OCI-LY3 (cell line): ENCODE measurements at regions not wholly inside any gene's neighbourhood (a gene's known extent, or its start where the extent isn't known, plus 50 kb on each side); places are given as distances from the start of the nearest gene placed in this dataset.

ENCODE experiments used
- H2AFZ ChIP-seq: fragments of 200-600, 300-600 bp; shearing (Covaris generic); 2 replicates; pipeline ENCODE4 v1.6.0; 2014; ENCODE audit warnings: antibody characterized with exemption, low read depth, low read length
- H3K27ac ChIP-seq: fragments of 200-600, 300-600 bp; sonication (generic); 2 replicates; pipeline ENCODE4 v1.5.1; 2014; ENCODE audit warnings: mild to moderate bottlenecking, low read length, moderate library complexity, mixed read lengths
- H3K27me3 ChIP-seq: fragments of 200-600, 300-600 bp; sonication (generic); 2 replicates; pipeline ENCODE4 v1.6.1; 2014; ENCODE audit warnings: low read depth, low read length, mixed read lengths
- H3K36me3 ChIP-seq: fragments of 200-600, 300-600 bp; sonication (generic); replicated peaks from 2 replicates; pipeline ENCODE3; 2014; ENCODE audit warnings: low read depth, low read length, mixed read lengths
- H3K4me1 ChIP-seq: fragments of 300-600, 200-600 bp; sonication (generic); 2 replicates; pipeline ENCODE4 v1.6.1; 2014; ENCODE audit warnings: low read length, mixed read lengths
- H3K4me2 ChIP-seq: fragments of 200-600, 300-600 bp; sonication (generic); 2 replicates; pipeline ENCODE4 v1.6.1; 2014; ENCODE audit warnings: low read length, mixed read lengths
- H3K4me3 ChIP-seq: fragments of 300-600, 200-600 bp; sonication (generic); 2 replicates; pipeline ENCODE4 v1.5.1; 2014; ENCODE audit warnings: antibody characterized with exemption, mild to moderate bottlenecking, low read length, moderate library complexity
- H3K79me2 ChIP-seq: fragments of 300-600, 200-600 bp; shearing (Covaris generic); 2 replicates; pipeline ENCODE4 v1.6.1; 2014; ENCODE audit warnings: mild to moderate bottlenecking, low read length, mixed read lengths
- H3K9ac ChIP-seq: fragments of 300-600, 200-600 bp; shearing (Covaris generic); 2 replicates; pipeline ENCODE4 v1.6.0; 2014; ENCODE audit warnings: mild to moderate bottlenecking, low read length, moderate library complexity
- H3K9me3 ChIP-seq: fragments of 200-600, 300-600 bp; shearing (Covaris generic); 2 replicates; pipeline ENCODE4 v1.6.1; 2014; ENCODE audit warnings: low read length, mixed read lengths; ENCODE audit not compliant: insufficient read depth
- H4K20me1 ChIP-seq: fragments of 200-600, 300-600 bp; sonication (generic); 2 replicates; pipeline ENCODE4 v1.6.1; 2016; ENCODE audit warnings: low read length, mixed read lengths; ENCODE audit not compliant: insufficient read depth
- EZH2phosphoT487 ChIP-seq: fragments of 200-600 bp; shearing (Covaris generic); IDR thresholded peaks from 2 replicates; pipeline ENCODE4 v1.6.1; 2018; ENCODE audit warnings: antibody characterized with exemption, mixed run types, low read depth
- TF ChIP-seq, protein P1 (sequence below): fragments of 200-600, 300-600 bp; sonication (generic); IDR thresholded peaks from 2 replicates; pipeline ENCODE4 v1.5.1; 2014; ENCODE audit warnings: antibody characterized with exemption, low read length, low read depth

DNA sequence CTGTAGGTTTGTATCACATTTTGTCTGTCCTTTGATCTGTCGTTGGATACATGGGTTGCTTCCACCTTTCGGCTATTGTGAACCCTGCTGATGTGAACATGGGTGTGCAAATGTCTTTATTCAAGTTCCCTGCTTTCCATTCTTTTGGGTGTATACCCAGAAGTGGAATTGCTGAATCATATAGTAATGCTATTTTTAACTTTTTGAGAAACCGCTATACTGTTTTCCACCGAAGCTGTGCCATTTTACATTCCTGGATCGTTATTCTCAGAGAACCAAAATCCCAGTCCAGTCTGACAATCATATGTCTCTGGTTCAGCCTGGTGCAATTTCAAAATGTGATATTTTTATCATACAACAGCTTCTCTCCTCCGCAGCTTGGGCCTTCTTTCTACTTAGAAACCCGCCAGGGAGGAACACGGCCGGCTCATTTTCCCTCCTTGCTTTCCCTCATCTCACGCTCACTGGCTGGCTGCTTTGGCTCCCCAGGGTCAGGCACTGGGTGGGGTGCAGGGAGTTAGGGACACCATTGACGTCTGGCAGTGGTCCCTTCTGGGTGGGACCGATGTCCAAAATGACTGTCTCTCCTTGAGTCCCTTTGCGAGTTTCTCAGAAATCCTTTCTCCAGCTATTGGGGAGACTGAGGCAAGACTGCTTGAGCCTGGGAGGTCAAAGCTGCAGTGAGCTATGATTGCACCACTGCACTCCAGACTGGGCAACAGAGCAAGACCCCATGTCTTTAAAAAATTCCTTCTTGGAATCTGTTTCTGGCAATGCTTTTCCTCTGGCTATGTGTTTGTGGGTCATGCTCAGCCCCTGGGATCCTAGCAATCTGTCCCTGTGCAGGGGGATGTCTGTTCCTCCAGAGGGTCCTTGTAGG, 73.5 kb upstream of the AKT3 start:
- no peak overlapping the region for H3K9ac ChIP-seq
- peaks cover 58% of the 10 kb centered on the region for H3K27me3 ChIP-seq
- H4K20me1 ChIP-seq: no peaks in the 10 kb centered on the region
- H3K79me2 ChIP-seq: no peaks in the 10 kb centered on the region
- H3K36me3 ChIP-seq: no peaks in the 10 kb centered on the region
- no peaks in the 10 kb centered on the region for H3K9me3 ChIP-seq
- no peak overlapping the region for H2AFZ ChIP-seq
- H3K27ac ChIP-seq: no peak overlapping the region
- H3K4me1 ChIP-seq: no peaks in the 10 kb centered on the region
- no peak overlapping the region for H3K4me2 ChIP-seq
- no peak for TF ChIP-seq EZH2phosphoT487
- TF ChIP-seq, protein P1, sequence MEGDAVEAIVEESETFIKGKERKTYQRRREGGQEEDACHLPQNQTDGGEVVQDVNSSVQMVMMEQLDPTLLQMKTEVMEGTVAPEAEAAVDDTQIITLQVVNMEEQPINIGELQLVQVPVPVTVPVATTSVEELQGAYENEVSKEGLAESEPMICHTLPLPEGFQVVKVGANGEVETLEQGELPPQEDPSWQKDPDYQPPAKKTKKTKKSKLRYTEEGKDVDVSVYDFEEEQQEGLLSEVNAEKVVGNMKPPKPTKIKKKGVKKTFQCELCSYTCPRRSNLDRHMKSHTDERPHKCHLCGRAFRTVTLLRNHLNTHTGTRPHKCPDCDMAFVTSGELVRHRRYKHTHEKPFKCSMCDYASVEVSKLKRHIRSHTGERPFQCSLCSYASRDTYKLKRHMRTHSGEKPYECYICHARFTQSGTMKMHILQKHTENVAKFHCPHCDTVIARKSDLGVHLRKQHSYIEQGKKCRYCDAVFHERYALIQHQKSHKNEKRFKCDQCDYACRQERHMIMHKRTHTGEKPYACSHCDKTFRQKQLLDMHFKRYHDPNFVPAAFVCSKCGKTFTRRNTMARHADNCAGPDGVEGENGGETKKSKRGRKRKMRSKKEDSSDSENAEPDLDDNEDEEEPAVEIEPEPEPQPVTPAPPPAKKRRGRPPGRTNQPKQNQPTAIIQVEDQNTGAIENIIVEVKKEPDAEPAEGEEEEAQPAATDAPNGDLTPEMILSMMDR: no peak
- no peak overlapping the region for H3K4me3 ChIP-seq

DNA sequence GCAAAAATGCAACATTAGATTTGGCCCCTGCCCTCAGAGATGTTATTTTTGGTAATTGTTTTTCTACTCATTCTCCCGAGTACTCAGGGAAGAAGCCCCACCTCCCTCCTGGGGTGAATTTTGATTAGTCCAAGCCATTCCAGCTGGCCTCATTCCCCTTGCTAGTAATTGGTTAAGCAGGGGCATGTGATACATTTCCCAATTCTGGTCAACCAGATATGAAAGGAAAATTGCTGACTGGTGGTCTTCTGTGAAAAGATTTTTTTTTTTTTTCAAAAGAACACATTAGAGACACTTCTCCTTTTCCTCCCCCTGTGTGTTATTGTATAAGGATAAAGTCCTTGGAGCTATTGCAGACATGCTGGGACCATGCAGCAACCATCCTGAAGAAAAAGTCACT, 71.1 kb upstream of the AKT3 start:
- no peak overlapping the region for H3K4me2 ChIP-seq
- H3K79me2 ChIP-seq: no peaks in the 10 kb centered on the region
- peaks cover 54% of the 10 kb centered on the region for H3K27me3 ChIP-seq
- H2AFZ ChIP-seq: no peak overlapping the region
- no peaks in the 10 kb centered on the region for H4K20me1 ChIP-seq
- TF ChIP-seq, protein P1: no peak
- TF ChIP-seq EZH2phosphoT487: no peak
- H3K27ac ChIP-seq: no peak overlapping the region
- no peaks in the 10 kb centered on the region for H3K36me3 ChIP-seq
- H3K4me3 ChIP-seq: no peak overlapping the region
- H3K9ac ChIP-seq: no peak overlapping the region
- H3K9me3 ChIP-seq: no peaks in the 10 kb centered on the region
- no peaks in the 10 kb centered on the region for H3K4me1 ChIP-seq

DNA sequence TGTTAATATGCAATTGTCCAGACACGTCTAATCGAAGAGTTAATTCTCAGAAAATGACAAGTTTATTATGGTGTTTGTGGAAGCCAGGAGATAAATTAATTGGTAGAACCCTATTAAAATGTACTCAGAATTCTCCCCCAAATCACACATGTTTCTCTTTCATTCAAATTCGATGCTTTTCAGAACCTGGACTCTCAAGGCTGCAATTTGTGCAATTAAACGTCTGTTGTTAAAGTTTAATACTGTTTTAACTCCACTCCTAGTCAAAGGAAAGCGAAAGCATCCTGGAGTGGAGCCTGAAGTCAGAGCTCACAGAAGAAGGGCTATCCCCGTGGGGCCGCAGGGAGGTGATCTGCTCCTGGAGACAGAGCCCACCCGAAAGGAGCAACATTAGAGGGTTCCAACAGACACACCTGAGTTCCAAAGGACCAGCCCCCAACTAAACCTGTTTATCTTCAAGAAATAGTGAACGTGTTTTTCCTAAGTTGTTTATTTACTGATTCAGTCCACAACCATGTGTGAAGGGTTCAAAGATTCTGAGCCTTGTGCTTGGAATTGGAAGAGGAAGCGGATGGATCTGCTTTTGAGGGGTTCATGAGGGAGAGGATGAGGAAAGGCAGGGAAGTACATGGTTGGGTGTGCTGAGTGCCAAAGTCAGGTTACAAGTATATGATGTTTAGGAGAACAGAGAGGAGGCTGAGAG, 68.0 kb upstream of the AKT3 start:
- H3K4me2 ChIP-seq: 0 out of 2 replicates have a peak overlapping the region, but pooled peaks have one; percentile 6
- no peaks in the 10 kb centered on the region for H3K79me2 ChIP-seq
- no peak overlapping the region for H3K4me3 ChIP-seq
- H3K9me3 ChIP-seq: no peaks in the 10 kb centered on the region
- H4K20me1 ChIP-seq: no peaks in the 10 kb centered on the region
- H3K27me3 ChIP-seq: peaks cover 45% of the 10 kb centered on the region
- no peaks in the 10 kb centered on the region for H3K36me3 ChIP-seq
- no peaks in the 10 kb centered on the region for H3K4me1 ChIP-seq
- H3K27ac ChIP-seq: no peak overlapping the region
- no peak overlapping the region for H2AFZ ChIP-seq
- TF ChIP-seq, protein P1: no peak
- no peak for TF ChIP-seq EZH2phosphoT487
- H3K9ac ChIP-seq: no peak overlapping the region

DNA sequence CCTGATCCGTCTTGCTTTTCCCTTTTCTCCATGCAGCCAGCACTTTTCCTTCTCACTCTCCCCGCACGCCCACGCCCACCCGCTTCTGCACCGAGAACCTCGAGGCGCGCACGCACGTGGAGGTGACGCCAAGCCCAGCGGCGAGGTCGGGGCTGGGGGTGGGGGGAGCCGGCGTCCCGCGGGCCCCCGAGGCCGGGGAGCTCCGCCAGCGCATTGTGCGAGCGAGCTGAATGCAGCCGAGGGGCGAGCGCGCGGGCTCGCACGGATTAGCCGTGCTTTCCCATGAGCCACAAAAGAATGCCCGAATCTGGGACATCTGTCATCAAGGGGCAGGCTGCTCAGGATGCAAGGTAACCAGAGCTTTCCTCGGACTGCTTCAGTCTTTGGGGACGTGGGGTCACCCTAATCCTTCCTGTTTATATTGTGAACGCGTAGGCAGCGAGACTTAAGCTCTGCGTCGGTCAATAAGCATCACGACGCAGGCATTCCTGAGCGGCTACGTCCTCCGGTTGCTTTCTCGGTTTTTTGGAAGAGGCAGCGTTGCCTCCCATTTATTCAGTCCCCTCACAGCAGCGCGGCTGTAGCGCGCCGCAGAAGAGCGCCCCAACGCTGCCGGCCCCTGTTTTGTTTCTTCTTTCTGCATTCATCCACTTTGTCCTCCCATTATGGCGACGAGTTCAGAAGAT, 67.3 kb upstream of the AKT3 start:
- Histone ChIP-seq H4K20me1 (no peaks in the 10 kb centered on the region), H3K36me3 (no peaks in the 10 kb centered on the region), H2AFZ (no peak overlapping the region), H3K4me1 (no peaks in the 10 kb centered on the region), H3K79me2 (no peaks in the 10 kb centered on the region), H3K27ac (no peak overlapping the region), H3K9me3 (no peaks in the 10 kb centered on the region), H3K4me2 (no peak overlapping the region), H3K27me3 (peaks cover 39% of the 10 kb centered on the region), H3K4me3 (no peak overlapping the region), H3K9ac (no peak overlapping the region)
- TF ChIP-seq EZH2phosphoT487: no peak
- TF ChIP-seq, protein P1: no peak
